Activated CD4-positive, alpha-beta memory T cell treated with anti-CD3 and anti-CD28 coated beads, Interleukin-2, amount 10 ng/mL, durations not matched to agents 7 days and 5 days (primary cell): ENCODE measurements at regions not wholly inside any gene's neighbourhood (a gene's known extent, or its start where the extent isn't known, plus 50 kb on each side); places are given as distances from the start of the nearest gene placed in this dataset.

ENCODE experiments used
- CTCF ChIA-PET: fragments of 350-600 bp; sonication (Branson Sonifier 250); formaldehyde crosslinking; loops from one replicate; lab custom pipeline; 2021; ENCODE audit warnings: antibody characterized with exemption, inconsistent platforms; lab: Charles Lee
- POLR2A ChIA-PET: fragments of 350-600 bp; sonication (Branson Sonifier 250); formaldehyde crosslinking; loops from one replicate; lab custom pipeline; 2021; ENCODE audit warnings: antibody characterized with exemption; lab: Charles Lee
- DNase-seq: peaks from one replicate; pipeline ENCODE4 v3.0.0-alpha.2; 2020
- H3K27ac Mint-ChIP-seq: one replicate; pipeline ENCODE4 v1.8.0; 2021; ENCODE audit warnings: mild to moderate bottlenecking, mixed read lengths
- H3K27me3 Mint-ChIP-seq: one replicate; pipeline ENCODE4 v1.8.0; 2021; ENCODE audit warnings: mixed read lengths
- H3K36me3 Mint-ChIP-seq: one replicate; pipeline ENCODE4 v1.8.0; 2021; ENCODE audit warnings: low read depth, mixed read lengths
- H3K4me1 Mint-ChIP-seq: one replicate; pipeline ENCODE4 v1.8.0; 2021; ENCODE audit warnings: mixed read lengths
- H3K4me3 Mint-ChIP-seq: one replicate; pipeline ENCODE4 v1.8.0; 2021; ENCODE audit warnings: mild to moderate bottlenecking, mixed read lengths
- H3K9me3 Mint-ChIP-seq: one replicate; pipeline ENCODE4 v1.8.0; 2021; ENCODE audit warnings: mixed read lengths

GRCh38 chr4:81565142-81565870 lies 93.6 kb upstream of the RASGEF1B start:
- no peaks in the 10 kb centered on the region for H3K9me3 Mint-ChIP-seq
- ChIA-PET POLR2A (no interaction called here), CTCF (no interaction called here)
- H3K27ac Mint-ChIP-seq = no peak overlapping the region
- peaks cover 8% of the 10 kb centered on the region for H3K4me1 Mint-ChIP-seq
- no peak for DNase-seq
- no peaks in the 10 kb centered on the region for H3K36me3 Mint-ChIP-seq
- no peak overlapping the region for H3K4me3 Mint-ChIP-seq
- H3K27me3 Mint-ChIP-seq = no peaks in the 10 kb centered on the region

DNA sequence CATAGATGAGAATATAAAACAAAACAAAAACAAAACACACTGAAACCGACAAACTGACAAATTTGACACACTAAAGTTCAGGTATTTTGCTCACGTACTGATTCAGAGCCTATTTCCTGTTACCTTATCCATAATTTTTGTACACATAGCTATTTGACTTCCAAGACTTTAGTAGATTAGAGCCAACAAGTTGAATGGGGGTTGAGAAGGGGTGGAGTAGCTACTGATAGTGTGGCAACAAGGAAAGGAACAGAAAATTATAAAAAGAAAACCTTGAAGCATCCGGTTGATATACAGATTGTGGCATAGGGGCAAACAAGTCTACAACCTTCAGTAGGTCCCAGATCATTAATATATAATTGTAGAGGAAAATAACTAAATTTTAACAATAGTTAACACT lies 92.3 kb upstream of the RASGEF1B start:
- no peak for DNase-seq
- Mint-ChIP-seq H3K4me3 (no peak overlapping the region), H3K36me3 (no peaks in the 10 kb centered on the region), H3K9me3 (no peaks in the 10 kb centered on the region), H3K4me1 (peaks cover 8% of the 10 kb centered on the region), H3K27ac (no peak overlapping the region), H3K27me3 (no peaks in the 10 kb centered on the region)
- CTCF ChIA-PET = no interaction called here
- POLR2A ChIA-PET = no interaction called here

GRCh38 chr4:81562093-81562492 lies 90.4 kb upstream of the RASGEF1B start:
- POLR2A ChIA-PET = no interaction called here
- H3K4me3 Mint-ChIP-seq = no peak overlapping the region
- CTCF ChIA-PET = interaction anchor here (1.3 kb wide), 1 partner anchor 90 kb away, joined by 3 read pairs; the partner anchor contains the start of gene RASGEF1B
- H3K27me3 Mint-ChIP-seq = no peaks in the 10 kb centered on the region
- H3K4me1 Mint-ChIP-seq = peaks cover 10% of the 10 kb centered on the region
- no peak overlapping the region for H3K27ac Mint-ChIP-seq
- H3K9me3 Mint-ChIP-seq = no peaks in the 10 kb centered on the region
- H3K36me3 Mint-ChIP-seq = no peaks in the 10 kb centered on the region
- no peak for DNase-seq

GRCh38 chr4:81557306-81557705 lies 85.6 kb upstream of the RASGEF1B start:
- POLR2A ChIA-PET = no interaction called here
- H3K4me1 Mint-ChIP-seq = peaks cover 11% of the 10 kb centered on the region
- no peak overlapping the region for H3K27ac Mint-ChIP-seq
- H3K27me3 Mint-ChIP-seq = no peaks in the 10 kb centered on the region
- H3K36me3 Mint-ChIP-seq = no peaks in the 10 kb centered on the region
- H3K4me3 Mint-ChIP-seq = no peak overlapping the region
- H3K9me3 Mint-ChIP-seq = no peaks in the 10 kb centered on the region
- no peak for DNase-seq
- CTCF ChIA-PET = no interaction called here

DNA sequence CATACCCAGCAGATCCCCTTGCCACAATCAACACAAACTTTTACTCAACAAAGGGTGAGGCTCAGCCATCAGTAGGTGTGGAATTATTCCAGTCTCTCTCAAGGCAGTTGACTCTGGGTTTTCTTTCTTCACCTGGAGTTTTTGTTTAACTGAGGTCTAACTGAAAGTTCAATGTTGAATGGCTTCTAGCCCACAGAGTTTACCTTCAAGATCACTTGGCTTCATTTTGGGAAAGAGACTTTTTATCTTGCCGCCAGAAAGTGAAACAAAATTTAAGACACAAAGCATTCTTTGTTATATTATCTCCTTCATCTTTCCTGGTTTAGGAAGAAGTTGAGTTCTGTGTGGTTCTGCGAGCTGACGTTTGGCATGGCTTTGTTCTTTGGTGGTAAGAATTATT lies 83.8 kb upstream of the RASGEF1B start:
- no peaks in the 10 kb centered on the region for H3K27me3 Mint-ChIP-seq

DNA sequence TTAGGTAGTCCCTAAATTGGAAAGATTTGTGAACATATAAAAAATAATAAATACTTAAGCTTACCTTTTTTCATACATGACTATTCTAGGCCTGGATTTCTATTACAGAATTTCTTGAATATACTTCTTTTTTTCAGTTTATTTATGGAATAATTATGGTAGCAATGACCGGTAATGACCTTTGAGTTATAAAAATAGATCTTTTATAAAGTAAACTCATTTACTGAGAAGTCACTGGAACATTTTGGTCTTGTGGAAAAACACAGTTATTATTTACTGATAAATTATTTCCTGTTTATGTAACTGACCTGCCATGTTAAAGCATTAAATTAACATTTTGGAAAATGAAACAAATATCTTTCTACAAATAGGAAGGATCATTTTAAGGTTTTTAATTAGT lies 80.4 kb upstream of the RASGEF1B start:
- H3K36me3 Mint-ChIP-seq = no peaks in the 10 kb centered on the region
- no peaks in the 10 kb centered on the region for H3K27me3 Mint-ChIP-seq
- no peak overlapping the region for H3K4me3 Mint-ChIP-seq
- POLR2A ChIA-PET = no interaction called here
- no peak overlapping the region for H3K27ac Mint-ChIP-seq
- H3K4me1 Mint-ChIP-seq = peaks cover 3% of the 10 kb centered on the region
- H3K9me3 Mint-ChIP-seq = no peaks in the 10 kb centered on the region
- no peak for DNase-seq
- CTCF ChIA-PET = no interaction called here

More for the DNA sequence above, 83.8 kb upstream of the RASGEF1B start:
- no peak overlapping the region for H3K4me3 Mint-ChIP-seq
- no peak for DNase-seq
- no peaks in the 10 kb centered on the region for H3K9me3 Mint-ChIP-seq
- H3K27ac Mint-ChIP-seq = no peak overlapping the region
- H3K4me1 Mint-ChIP-seq = peaks cover 5% of the 10 kb centered on the region
- ChIA-PET CTCF (no interaction called here), POLR2A (no interaction called here)
- no peaks in the 10 kb centered on the region for H3K36me3 Mint-ChIP-seq

DNA sequence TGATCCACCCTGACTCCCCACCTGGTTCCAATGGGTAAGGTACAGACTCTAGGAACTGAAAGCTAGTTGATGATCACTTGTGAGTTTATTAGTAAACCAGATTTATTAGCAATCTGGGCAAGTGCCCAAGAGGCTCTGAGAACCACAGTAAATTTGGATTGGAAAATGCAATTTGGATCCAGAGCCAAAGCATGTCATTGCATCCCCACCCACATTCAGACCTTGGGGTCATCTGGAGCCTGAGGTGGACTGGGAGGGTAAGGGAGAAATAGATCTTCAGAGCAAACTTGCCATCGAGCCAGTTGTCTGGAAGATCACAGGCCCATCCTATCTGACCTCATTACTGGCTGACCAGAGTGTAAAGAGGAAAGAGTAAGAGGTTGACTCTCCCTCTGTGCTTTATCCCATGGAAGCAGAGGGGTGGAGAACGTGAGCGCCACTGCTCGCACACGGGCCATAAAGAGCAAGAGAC lies 78.7 kb upstream of the RASGEF1B start:
- Mint-ChIP-seq H3K27me3 (no peaks in the 10 kb centered on the region), H3K9me3 (no peaks in the 10 kb centered on the region), H3K4me3 (no peak overlapping the region), H3K4me1 (no peaks in the 10 kb centered on the region), H3K36me3 (no peaks in the 10 kb centered on the region), H3K27ac (no peak overlapping the region)
- ChIA-PET CTCF (no interaction called here), POLR2A (no interaction called here)
- no peak for DNase-seq

- CTCF ChIA-PET = no interaction called here
Observed at GRCh38 chr4:81549984-81550383, 78.3 kb upstream of the RASGEF1B start.

DNA sequence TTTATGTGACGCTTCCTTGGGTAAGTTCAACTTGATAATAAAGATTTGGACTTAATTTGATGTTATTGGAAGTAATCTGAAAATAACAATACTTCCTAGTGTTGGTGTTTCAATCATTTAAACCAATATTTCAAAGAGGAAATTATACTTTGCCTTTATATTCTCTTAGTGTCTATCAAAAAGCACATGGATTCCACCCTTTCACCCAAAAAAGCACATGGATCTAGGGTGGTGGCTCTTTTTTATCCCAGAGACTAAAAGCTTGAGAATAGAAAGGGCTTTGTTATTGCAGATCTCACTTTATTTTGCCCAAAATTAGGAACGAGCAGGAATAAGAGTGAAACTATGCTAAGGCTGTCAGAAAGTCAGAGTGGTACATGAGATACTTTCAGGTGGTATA lies 75.1 kb upstream of the RASGEF1B start:
- no peak for DNase-seq
- no peak overlapping the region for H3K27ac Mint-ChIP-seq
- ChIA-PET CTCF (no interaction called here), POLR2A (no interaction called here)
- no peak overlapping the region for H3K4me3 Mint-ChIP-seq
- peaks cover 7% of the 10 kb centered on the region for H3K9me3 Mint-ChIP-seq
- no peaks in the 10 kb centered on the region for H3K4me1 Mint-ChIP-seq
- no peaks in the 10 kb centered on the region for H3K36me3 Mint-ChIP-seq
- peaks cover 3% of the 10 kb centered on the region for H3K27me3 Mint-ChIP-seq

More at GRCh38 chr4:81549984-81550383, 78.3 kb upstream of the RASGEF1B start:
- Mint-ChIP-seq H3K4me3 (no peak overlapping the region), H3K4me1 (no peaks in the 10 kb centered on the region), H3K36me3 (no peaks in the 10 kb centered on the region), H3K9me3 (no peaks in the 10 kb centered on the region), H3K27me3 (no peaks in the 10 kb centered on the region), H3K27ac (no peak overlapping the region)
- POLR2A ChIA-PET = no interaction called here
- no peak for DNase-seq

- Mint-ChIP-seq H3K27ac (no peak overlapping the region), H3K27me3 (peaks cover 3% of the 10 kb centered on the region), H3K4me3 (no peak overlapping the region), H3K4me1 (no peaks in the 10 kb centered on the region), H3K9me3 (peaks cover 9% of the 10 kb centered on the region), H3K36me3 (no peaks in the 10 kb centered on the region)
- ChIA-PET POLR2A (no interaction called here), CTCF (no interaction called here)
- DNase-seq = no peak
Observed at GRCh38 chr4:81541161-81541945, 69.6 kb upstream of the RASGEF1B start.

GRCh38 chr4:81538716-81539427 lies 67.2 kb upstream of the RASGEF1B start:
- Mint-ChIP-seq H3K27me3 (peaks cover 3% of the 10 kb centered on the region), H3K9me3 (peaks cover 9% of the 10 kb centered on the region), H3K27ac (no peak overlapping the region), H3K4me3 (no peak overlapping the region), H3K4me1 (no peaks in the 10 kb centered on the region), H3K36me3 (no peaks in the 10 kb centered on the region)
- ChIA-PET POLR2A (interaction anchor here (0.6 kb wide), 1 partner anchor 25 kb away, joined by 3 read pairs; no protein-coding TSS in a partner anchor), CTCF (no interaction called here)
- no peak for DNase-seq

- Mint-ChIP-seq H3K36me3 (no peaks in the 10 kb centered on the region), H3K9me3 (peaks cover 6% of the 10 kb centered on the region), H3K4me3 (no peak overlapping the region), H3K4me1 (no peaks in the 10 kb centered on the region), H3K27me3 (peaks cover 3% of the 10 kb centered on the region), H3K27ac (no peak overlapping the region)
- ChIA-PET CTCF (interaction anchor here (0.6 kb wide), 1 partner anchor 126 kb away, joined by 3 read pairs; no protein-coding TSS in a partner anchor), POLR2A (interaction anchor here (0.7 kb wide), 1 partner anchor 49 kb away, joined by 3 read pairs; no protein-coding TSS in a partner anchor)
- DNase-seq = no peak
Observed at GRCh38 chr4:81531410-81531809, 59.7 kb upstream of the RASGEF1B start.

- DNase-seq = no peak
- ChIA-PET POLR2A (no interaction called here), CTCF (no interaction called here)
- no peaks in the 10 kb centered on the region for H3K4me1 Mint-ChIP-seq
- H3K27me3 Mint-ChIP-seq = peaks cover 3% of the 10 kb centered on the region
- H3K27ac Mint-ChIP-seq = no peak overlapping the region
- H3K9me3 Mint-ChIP-seq = peaks cover 8% of the 10 kb centered on the region
- H3K36me3 Mint-ChIP-seq = no peaks in the 10 kb centered on the region
- no peak overlapping the region for H3K4me3 Mint-ChIP-seq
Observed at GRCh38 chr4:81528979-81529378, 57.3 kb upstream of the RASGEF1B start.
